Neural crest cell (in vitro differentiated cells): ENCODE measurements at regions not wholly inside any gene's neighbourhood (a gene's known extent, or its start where the extent isn't known, plus 50 kb on each side); places are given as distances from the start of the nearest gene placed in this dataset.

Experiments used
- DNase-seq: peaks from one replicate; pipeline ENCODE4 v3.0.0; 2021; ENCODE audit warnings: low read depth, mixed read lengths, low spot score
- H3K27ac Mint-ChIP-seq: one replicate; pipeline ENCODE4 v1.8.0; 2021; ENCODE audit warnings: mild to moderate bottlenecking, mixed read lengths; ENCODE audit not compliant: unreplicated experiment
- H3K27me3 Mint-ChIP-seq: 2 replicates; pipeline ENCODE4 v1.8.0; 2021; ENCODE audit warnings: low read depth, mild to moderate bottlenecking, mixed read lengths
- H3K36me3 Mint-ChIP-seq: 2 replicates; pipeline ENCODE4 v1.8.0; 2021; ENCODE audit warnings: low read depth, mild to moderate bottlenecking, mixed read lengths
- H3K4me1 Mint-ChIP-seq: 2 replicates; pipeline ENCODE4 v1.8.0; 2021; ENCODE audit warnings: mixed read lengths
- H3K4me3 Mint-ChIP-seq: one replicate; pipeline ENCODE4 v1.8.0; 2021; ENCODE audit warnings: mild to moderate bottlenecking, mixed read lengths
- H3K9me3 Mint-ChIP-seq: 2 replicates; pipeline ENCODE4 v1.8.0; 2021; ENCODE audit warnings: mixed read lengths
- TF ChIP-seq, protein P1 (sequence below): fragments of 200-600 bp; sonication (generic); conservative IDR thresholded peaks from 2 replicates; pipeline ENCODE4 v1.5.0; 2021; ENCODE audit warnings: antibody characterized with exemption, mild to moderate bottlenecking

GRCh38 chr3:145191543-145191942 lies 969.4 kb downstream of the PLOD2 start:
- Mint-ChIP-seq H3K36me3 (no peaks in the 10 kb centered on the region), H3K27ac (no peak overlapping the region), H3K4me1 (no peaks in the 10 kb centered on the region), H3K4me3 (no peak overlapping the region), H3K27me3 (no peaks in the 10 kb centered on the region), H3K9me3 (peaks cover 4% of the 10 kb centered on the region)
- no peak for DNase-seq
- TF ChIP-seq, protein P1, sequence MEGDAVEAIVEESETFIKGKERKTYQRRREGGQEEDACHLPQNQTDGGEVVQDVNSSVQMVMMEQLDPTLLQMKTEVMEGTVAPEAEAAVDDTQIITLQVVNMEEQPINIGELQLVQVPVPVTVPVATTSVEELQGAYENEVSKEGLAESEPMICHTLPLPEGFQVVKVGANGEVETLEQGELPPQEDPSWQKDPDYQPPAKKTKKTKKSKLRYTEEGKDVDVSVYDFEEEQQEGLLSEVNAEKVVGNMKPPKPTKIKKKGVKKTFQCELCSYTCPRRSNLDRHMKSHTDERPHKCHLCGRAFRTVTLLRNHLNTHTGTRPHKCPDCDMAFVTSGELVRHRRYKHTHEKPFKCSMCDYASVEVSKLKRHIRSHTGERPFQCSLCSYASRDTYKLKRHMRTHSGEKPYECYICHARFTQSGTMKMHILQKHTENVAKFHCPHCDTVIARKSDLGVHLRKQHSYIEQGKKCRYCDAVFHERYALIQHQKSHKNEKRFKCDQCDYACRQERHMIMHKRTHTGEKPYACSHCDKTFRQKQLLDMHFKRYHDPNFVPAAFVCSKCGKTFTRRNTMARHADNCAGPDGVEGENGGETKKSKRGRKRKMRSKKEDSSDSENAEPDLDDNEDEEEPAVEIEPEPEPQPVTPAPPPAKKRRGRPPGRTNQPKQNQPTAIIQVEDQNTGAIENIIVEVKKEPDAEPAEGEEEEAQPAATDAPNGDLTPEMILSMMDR = no peak

GRCh38 chr3:145197051-145197820 lies 963.7 kb downstream of the PLOD2 start:
- Mint-ChIP-seq H3K27me3 (no peaks in the 10 kb centered on the region), H3K4me1 (no peaks in the 10 kb centered on the region), H3K36me3 (no peaks in the 10 kb centered on the region), H3K9me3 (peaks cover 4% of the 10 kb centered on the region), H3K4me3 (no peak overlapping the region), H3K27ac (no peak overlapping the region)
- TF ChIP-seq, protein P1 = no peak
- DNase-seq = no peak

DNA sequence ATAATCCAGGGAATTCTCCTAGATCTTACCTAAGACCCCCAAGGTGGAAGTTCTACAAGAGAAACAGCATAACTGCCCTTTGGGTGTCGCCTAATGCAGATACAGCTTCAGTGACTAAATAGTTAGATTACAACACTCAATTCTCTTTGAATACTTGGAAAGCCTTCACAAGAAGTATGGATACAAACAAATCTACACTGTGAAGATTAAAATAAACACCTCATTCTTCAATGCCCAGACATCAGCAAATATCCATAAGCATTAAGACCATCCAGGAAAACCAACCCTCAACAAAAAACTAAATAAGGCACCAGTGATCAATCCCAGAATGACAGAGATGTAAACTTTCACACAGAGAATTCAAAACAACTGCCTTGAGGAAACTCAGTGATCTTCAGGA lies 963.2 kb downstream of the PLOD2 start:
- no peaks in the 10 kb centered on the region for H3K4me1 Mint-ChIP-seq

DNA sequence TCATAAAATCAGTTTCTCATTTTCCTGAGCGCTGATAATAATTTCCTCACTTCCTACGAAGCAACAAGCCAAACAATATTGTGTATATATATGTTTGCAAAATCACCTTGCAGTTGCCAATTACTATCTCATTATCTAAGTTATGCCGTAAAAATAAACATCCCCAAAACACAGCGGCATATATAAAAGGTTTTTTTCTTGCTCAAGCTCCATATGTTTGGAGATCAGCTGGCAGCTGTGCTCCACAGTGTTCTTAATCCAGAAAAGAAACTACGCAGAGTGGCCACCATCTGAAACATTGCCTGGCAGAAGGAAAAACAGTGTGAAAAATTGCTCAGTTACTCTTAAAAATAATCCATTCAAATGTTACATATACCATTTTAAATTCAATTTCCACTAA lies 951.4 kb downstream of the PLOD2 start:
- DNase-seq = no peak
- Mint-ChIP-seq H3K4me1 (no peaks in the 10 kb centered on the region), H3K36me3 (no peaks in the 10 kb centered on the region), H3K9me3 (peaks cover 2% of the 10 kb centered on the region), H3K27me3 (no peaks in the 10 kb centered on the region), H3K27ac (no peak overlapping the region), H3K4me3 (no peak overlapping the region)
- TF ChIP-seq, protein P1 = no peak

More for the DNA sequence above, 963.2 kb downstream of the PLOD2 start:
- TF ChIP-seq, protein P1 = no peak
- Mint-ChIP-seq H3K9me3 (peaks cover 4% of the 10 kb centered on the region), H3K27me3 (no peaks in the 10 kb centered on the region), H3K4me3 (no peak overlapping the region), H3K36me3 (no peaks in the 10 kb centered on the region), H3K27ac (no peak overlapping the region)
- DNase-seq = no peak

- TF ChIP-seq, protein P1 = no peak
- Mint-ChIP-seq H3K27me3 (no peaks in the 10 kb centered on the region), H3K36me3 (no peaks in the 10 kb centered on the region), H3K4me3 (no peak overlapping the region), H3K9me3 (no peaks in the 10 kb centered on the region), H3K27ac (no peak overlapping the region), H3K4me1 (no peaks in the 10 kb centered on the region)
- DNase-seq = no peak
Measured at GRCh38 chr3:145219355-145220235, 941.4 kb downstream of the PLOD2 start.
